GM12891 (cell line): ENCODE measurements at regions not wholly inside any gene's neighbourhood (a gene's known extent, or its start where the extent isn't known, plus 50 kb on each side); places are given as distances from the start of the nearest gene placed in this dataset.
"Not testable (repeated sequence)": the region's sequence is repeated elsewhere in the genome, so short reads cannot be mapped to it uniquely, and the experiment has no call there.

Experiments
- DNase-seq: peaks from one replicate; pipeline ENCODE4 v3.0.0; 2011; ENCODE audit warnings: low spot score; ENCODE audit not compliant: insufficient read length
- FAIRE-seq: peaks from 2 replicates; lab custom pipeline; 2011; peaks lifted over from hg19 to GRCh38; lab: Jason Lieb, UNC
- PAX5 ChIP-seq: IDR thresholded peaks from 2 replicates; pipeline ENCODE4 v1.6.1; 2011; ENCODE audit warnings: low read length, moderate library complexity, mild to moderate bottlenecking; ENCODE audit not compliant: insufficient read depth, severe bottlenecking
- POLR2A ChIP-seq: IDR thresholded peaks from 2 replicates; pipeline ENCODE4 v1.6.1; 2011; ENCODE audit warnings: low read depth, low read length, control low read depth
- POLR2AphosphoS5 ChIP-seq: IDR thresholded peaks from 2 replicates; pipeline ENCODE4 v1.6.1; 2011; ENCODE audit warnings: low read depth, low read length, control low read depth
- POU2F2 ChIP-seq: IDR thresholded peaks from 2 replicates; pipeline ENCODE4 v1.6.1; 2011; ENCODE audit warnings: low read depth, mild to moderate bottlenecking, control low read depth, low read length, moderate library complexity
- SPI1 ChIP-seq: IDR thresholded peaks from 2 replicates; pipeline ENCODE4 v1.6.1; 2011; ENCODE audit warnings: low read depth, low read length, control low read depth
- TAF1 ChIP-seq: IDR thresholded peaks from 2 replicates; pipeline ENCODE4 v1.6.1; 2011; ENCODE audit warnings: low read depth, low read length, control low read depth

GRCh38 chr9:96117398-96118080 is 184.4 kb downstream of the HSD17B3 start:
- TF ChIP-seq PAX5 = no peak
- TF ChIP-seq TAF1 = no peak
- no peak for TF ChIP-seq POU2F2
- TF ChIP-seq SPI1 = no peak
- TF ChIP-seq POLR2A = no peak
- no peak for TF ChIP-seq POLR2AphosphoS5
- no peak for FAIRE-seq
- no peak for DNase-seq

- FAIRE-seq (no peak), DNase-seq (no peak)
- no peak for TF ChIP-seq SPI1
Observed at GRCh38 chr9:96116275-96117064, 185.5 kb downstream of the HSD17B3 start.

DNA sequence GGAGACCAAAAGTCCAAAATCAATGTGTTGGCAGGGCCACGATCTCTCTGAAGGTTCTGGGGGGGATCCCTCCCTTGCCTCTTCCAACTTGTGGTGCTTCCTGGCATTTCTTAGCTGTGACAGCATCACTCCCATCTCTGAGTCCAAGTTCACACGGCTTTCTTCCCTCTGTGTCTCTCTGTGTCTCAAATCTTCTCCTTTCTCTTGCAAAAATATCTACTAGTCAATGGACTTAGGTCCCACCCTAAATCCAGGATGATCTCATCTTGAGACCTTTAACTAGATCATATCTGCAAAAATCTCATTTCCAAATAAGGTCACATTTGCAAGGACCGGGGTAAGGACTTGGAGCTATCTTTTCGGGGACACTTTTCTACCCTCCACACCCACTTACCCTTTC is 186.1 kb downstream of the HSD17B3 start:
- FAIRE-seq = no peak

GRCh38 chr9:96113032-96113431 is 188.9 kb downstream of the HSD17B3 start:
- TF ChIP-seq PAX5 (no peak), TAF1 (no peak), POU2F2 (no peak), POLR2AphosphoS5 (no peak), SPI1 (no peak), POLR2A (no peak)
- no peak for FAIRE-seq
- DNase-seq = no peak

More for the DNA sequence above, 186.1 kb downstream of the HSD17B3 start:
- TF ChIP-seq POU2F2 (no peak), TAF1 (no peak), PAX5 (no peak)
- DNase-seq = no peak

DNA sequence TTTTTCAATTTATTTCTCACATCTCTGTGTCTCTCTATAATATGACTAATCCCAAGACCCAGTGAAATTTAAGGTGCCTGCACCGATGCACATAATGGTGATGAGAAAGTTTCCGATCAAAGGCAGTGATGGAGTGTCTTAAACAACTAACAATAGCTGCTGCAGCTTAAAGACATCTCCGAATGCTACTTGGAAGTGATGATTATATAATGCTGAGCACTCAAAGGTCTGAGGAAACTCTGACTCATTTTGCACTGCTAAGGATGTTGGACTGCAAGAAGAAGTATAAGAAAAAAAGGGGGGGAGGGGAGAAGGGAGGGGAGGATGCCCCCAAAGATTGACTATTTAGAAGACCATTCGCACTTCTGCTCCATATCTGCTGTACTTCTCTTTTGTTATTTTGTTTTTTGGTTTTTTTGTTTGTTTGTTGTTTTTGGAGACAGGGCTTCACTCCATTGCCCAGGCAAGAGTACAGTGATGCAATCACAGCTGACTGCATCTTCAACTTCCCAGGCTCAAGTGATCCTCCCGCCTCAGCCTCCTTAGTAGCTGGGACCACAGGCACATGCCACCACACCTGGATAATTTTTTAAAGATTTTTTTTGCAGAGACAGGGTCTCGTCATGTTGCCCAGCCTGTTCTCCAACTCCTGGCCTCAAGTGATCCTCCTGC is 192.2 kb downstream of the HSD17B3 start:
- TF ChIP-seq POLR2AphosphoS5 (no peak), TAF1 (no peak), POU2F2 (no peak), POLR2A (no peak), PAX5 (no peak), SPI1 (no peak)
- no peak for FAIRE-seq
- DNase-seq = no peak

DNA sequence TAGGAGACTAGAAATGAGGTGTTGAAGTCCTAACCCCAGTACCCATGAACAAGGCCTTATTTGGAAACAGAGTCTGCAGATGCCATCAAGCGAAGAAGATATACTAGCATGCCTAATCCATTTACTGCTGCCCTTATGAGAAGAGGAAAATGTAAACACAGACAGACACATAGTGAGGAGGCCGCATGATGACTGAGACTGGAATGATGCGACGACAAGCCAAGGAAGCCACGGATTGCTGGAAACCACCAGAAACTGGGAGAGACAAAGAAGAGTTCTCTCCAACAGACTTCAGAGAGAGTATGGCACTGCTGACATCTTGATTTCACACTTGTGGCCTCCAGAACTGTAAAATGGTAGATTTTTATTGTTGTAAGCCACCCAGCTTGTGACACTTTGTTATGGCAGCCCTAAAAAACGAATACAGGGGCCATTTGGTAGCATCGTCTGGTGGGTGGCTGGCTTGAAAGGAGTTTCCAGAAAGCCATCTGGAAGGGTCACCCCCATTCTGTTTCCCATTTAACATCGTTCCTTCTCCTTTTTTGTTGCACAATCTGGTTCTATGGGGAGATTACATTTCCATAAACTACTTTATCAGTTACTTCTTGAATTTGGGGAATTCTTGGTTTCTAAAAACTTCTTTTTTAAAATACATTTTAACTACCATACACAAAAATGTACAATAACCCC is 193.1 kb downstream of the HSD17B3 start:
- TF ChIP-seq POLR2AphosphoS5 (no peak), TAF1 (no peak), PAX5 (no peak), SPI1 (no peak), POLR2A (no peak), POU2F2 (no peak)
- no peak for DNase-seq
- FAIRE-seq = no peak

GRCh38 chr9:96107436-96107835 is 194.5 kb downstream of the HSD17B3 start:
- FAIRE-seq (no peak), DNase-seq (no peak)
- no peak for TF ChIP-seq PAX5
- TF ChIP-seq TAF1 = no peak
- no peak for TF ChIP-seq POU2F2
- TF ChIP-seq SPI1 = no peak
- TF ChIP-seq POLR2AphosphoS5 = no peak
- no peak for TF ChIP-seq POLR2A

DNA sequence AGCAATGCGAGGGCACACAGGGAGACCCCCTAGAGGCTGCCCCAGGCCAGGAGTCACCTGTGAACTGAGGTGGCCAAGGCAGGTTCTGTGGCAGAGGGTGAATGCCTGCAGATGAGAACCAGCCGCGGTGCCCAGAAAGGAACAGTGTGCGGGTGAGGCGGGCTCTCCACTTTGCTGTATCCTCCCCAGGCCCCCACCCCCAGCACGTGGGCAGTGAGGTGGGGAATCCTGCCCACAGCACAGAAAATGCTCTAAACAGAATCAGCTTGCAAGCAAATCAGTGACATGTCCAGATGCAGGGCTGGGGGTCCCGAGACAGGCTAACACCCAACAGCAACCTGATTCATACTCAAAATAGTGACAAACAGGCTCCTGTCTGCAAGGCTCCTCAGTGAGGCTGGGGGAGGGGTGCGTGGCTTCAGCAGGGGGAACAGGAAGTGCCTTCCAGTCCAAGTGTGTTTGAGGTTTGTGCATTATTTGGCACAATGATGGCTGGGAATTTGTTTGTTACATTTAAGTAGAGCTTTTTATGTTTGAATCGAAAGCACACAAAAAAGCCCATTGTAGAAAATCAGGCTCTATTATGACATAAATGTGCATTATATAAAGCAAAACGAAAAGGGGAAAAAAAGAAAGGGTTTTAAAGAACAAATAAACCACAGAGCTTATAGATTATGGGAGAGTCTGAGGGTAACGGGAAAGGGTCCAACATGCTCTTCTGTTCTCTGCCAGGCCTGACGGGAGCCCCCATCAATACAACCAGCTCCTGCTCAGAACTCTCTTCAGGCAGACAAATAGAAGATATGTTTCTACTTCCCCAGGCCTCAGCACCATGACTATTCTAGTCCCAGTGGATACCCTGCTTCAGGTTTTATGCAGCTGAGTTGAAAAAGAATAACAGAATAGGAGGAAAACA is 201.3 kb downstream of the HSD17B3 start:
- FAIRE-seq (no peak), DNase-seq (no peak)
- no peak for TF ChIP-seq POLR2A
- TF ChIP-seq SPI1 = no peak
- TF ChIP-seq PAX5 = no peak
- no peak for TF ChIP-seq POU2F2
- TF ChIP-seq POLR2AphosphoS5 = no peak
- TF ChIP-seq TAF1 = no peak

GRCh38 chr9:96090630-96091029 is 211.3 kb downstream of the HSD17B3 start:
- FAIRE-seq, DNase-seq: not testable (repeated sequence)
